HG02840 (cell line): ENCODE measurements at regions not wholly inside any gene's neighbourhood (a gene's known extent, or its start where the extent isn't known, plus 50 kb on each side); places are given as distances from the start of the nearest gene placed in this dataset.
"Not testable (repeated sequence)": the region's sequence is repeated elsewhere in the genome, so short reads cannot be mapped to it uniquely, and the experiment has no call there.

ENCODE experiments used
- ATAC-seq: cut with Tn5 transposase; IDR thresholded peaks from one replicate; pipeline ENCODE4 v1.9.1; 2021; ENCODE audit warnings: mild to moderate bottlenecking, moderate library complexity, moderate number of reproducible peaks; ENCODE audit not compliant: unreplicated experiment, low FRiP score

DNA sequence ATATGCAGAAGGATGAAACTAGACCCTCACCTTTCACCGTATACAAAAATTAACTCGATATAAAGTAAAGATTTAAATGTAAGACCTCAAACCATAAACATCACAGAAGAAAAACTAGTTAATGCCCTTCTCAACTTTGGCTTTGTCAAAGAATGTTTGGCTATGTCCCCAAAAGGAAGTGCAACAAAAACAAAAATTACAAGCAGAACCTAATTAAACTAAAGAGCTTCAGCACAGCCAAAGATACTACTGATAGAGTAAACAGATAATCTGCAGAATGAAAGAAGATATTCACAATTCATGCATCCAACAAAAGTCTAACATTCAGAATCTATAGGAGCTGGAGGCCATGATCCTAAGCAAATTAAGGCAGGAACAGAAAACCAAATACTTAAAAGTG, 824.6 kb upstream of the NEGR1 start:
- ATAC-seq: no peak

GRCh38 chr1:73105755-73106154, 823.4 kb upstream of the NEGR1 start:
- no peak for ATAC-seq

GRCh38 chr1:73104749-73105148, 822.4 kb upstream of the NEGR1 start:
- no peak for ATAC-seq

DNA sequence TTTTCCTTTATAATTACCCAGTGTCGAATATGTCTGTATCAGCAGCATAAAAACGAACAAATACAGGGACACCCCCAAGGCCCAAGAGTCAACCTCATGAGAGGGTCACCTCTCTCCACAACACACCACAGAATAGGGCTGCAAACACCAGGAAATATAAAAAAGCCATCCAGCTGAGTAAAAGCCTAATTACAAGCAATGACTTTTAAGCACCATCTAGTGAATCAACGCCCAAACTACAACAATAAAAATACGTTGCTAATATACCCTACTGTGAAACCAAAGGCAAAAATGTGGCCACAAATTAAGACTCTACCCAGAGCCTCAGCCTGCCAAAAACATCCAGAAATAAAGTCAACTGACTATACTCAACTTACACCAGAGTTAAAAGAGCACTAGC, 817.9 kb upstream of the NEGR1 start:
- ATAC-seq: no peak

DNA sequence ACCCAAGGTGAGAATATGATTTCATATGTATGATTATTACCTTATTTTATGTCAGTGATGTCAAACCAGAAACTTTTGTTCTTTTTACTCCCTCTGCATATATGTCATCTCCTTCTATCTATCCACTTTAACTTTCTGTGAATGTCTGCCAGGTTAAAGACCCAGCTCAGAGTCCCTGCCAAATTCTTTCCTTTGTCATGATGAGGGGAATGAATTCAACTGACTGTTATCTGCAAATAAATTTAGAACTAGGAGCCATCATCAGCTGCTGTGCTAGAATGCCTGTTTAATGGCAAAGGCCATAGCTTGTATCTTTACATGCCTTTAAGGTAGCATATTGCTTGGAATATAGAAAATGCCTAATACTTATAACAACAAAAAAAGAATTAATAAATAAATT, 815.6 kb upstream of the NEGR1 start:
- no peak for ATAC-seq

- no peak for ATAC-seq
Measured at GRCh38 chr1:73096841-73097240, 814.5 kb upstream of the NEGR1 start.

- ATAC-seq: no peak
Measured at GRCh38 chr1:73092383-73092782, 810.0 kb upstream of the NEGR1 start.

DNA sequence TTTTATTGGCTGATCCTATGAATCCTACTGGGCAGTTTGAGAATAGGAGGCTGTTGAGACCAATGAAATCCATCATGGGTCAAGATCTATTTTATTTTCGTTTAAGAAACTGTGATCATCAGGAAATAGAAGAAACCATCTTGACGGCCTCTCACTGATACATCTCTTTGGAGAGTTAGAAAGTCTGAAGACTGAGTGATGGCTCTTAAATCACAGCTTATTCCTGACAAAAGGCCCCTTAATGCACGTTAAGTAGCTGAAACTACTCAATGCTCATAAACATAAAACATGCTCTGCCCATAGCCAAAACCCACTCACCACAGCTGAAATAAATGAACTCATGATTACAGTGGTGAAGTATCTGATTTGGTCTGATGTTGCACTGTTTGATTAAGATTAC, 784.5 kb upstream of the NEGR1 start:
- no peak for ATAC-seq

- no peak for ATAC-seq
Measured at GRCh38 chr1:73065339-73066041, 783.2 kb upstream of the NEGR1 start.

DNA sequence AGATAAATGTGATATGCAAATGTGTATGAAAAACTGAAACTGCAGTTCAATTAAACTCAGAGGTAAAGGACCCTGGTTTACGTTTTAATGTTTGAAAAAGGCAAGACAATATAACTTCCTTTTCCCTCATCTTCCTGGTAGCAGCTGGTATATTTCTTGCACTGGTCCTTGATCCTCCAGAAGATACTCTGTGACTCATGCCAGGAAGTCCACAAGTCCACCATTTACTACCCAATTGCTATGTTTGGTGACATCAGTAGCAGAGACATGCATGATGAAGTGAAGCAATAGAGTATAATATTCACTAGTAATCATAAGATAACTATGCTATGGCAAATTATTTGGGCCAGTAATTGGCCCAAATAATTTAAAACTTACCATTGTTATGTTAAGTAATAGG, 774.5 kb upstream of the NEGR1 start:
- ATAC-seq: no peak

DNA sequence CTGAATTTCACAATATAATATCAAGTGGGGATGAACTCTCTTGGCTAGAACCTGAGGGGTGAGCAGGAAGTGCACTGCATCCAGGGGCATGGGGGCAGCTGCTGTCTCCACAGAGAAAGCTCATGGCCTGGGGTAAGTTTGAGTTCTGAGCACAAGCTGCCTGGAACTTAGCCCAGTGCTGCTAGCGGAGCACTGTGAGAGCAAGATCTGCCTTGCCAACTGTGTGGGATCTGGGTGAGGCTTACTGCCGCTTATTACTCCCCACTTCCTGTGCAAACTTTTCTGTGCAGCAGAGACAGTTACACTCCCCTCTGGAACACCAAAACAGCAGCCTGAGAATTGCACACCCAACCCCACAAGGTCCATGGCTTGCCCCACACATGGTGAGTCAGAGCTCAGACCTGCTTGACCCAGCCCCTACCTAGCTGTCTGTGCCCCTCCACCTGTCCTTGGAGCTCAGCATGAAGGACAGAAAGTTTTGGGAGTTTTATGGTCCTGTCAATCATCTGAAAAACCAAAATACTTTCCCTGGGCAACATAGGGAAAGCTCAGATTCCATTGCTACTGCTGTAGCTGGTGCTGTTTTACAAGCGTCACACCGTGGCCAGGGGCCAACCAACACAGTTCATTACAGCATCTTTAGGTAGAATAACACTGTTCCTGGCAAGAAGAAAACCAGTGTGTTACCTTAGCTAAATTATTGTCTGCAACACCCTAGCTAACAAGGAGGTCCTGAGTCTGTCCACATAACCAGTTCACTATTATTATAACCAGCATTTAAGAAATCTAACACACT, 762.1 kb upstream of the NEGR1 start:
- no peak for ATAC-seq

- ATAC-seq: no peak
Measured at GRCh38 chr1:73042403-73042802, 760.1 kb upstream of the NEGR1 start.

DNA sequence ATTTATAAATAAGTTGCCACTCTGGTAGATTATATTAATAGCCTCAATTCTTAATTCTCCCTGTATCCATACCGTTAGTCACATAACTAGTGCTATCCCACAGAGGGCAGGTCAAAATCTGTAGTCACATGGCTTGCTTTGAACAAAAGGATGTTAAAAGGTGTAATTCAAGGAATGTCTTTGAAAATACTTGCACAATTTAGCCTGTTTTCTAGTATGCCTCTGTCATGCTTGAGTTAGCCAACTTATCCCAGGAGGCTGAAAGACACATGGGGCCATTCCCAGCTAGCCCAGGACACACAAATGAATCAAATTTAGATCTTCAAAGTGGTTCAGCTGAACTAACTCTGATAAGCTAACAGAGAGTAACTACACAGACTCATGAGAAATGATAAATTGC, 758.5 kb upstream of the NEGR1 start:
- no peak for ATAC-seq

DNA sequence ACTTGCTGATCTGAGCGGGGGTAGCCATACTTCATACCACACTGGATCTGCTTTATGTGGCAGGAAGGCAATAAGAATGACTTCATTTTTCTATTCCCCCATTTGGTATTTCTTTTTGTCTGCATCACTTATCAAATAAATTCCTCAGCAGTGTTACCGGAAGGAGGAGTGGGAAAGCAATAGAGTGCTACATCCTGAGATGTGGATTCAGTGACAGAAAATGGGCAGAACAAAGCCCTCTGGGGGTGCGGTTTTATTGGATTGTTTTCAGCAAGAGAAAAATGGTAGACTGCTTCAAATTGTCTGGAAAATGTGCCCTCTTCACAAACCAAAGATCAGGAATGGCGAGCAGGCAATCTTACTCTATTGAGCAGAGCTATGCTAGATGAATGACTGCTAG, 751.9 kb upstream of the NEGR1 start:
- ATAC-seq: no peak

- ATAC-seq: no peak
Measured at GRCh38 chr1:73033640-73034039, 751.3 kb upstream of the NEGR1 start.

DNA sequence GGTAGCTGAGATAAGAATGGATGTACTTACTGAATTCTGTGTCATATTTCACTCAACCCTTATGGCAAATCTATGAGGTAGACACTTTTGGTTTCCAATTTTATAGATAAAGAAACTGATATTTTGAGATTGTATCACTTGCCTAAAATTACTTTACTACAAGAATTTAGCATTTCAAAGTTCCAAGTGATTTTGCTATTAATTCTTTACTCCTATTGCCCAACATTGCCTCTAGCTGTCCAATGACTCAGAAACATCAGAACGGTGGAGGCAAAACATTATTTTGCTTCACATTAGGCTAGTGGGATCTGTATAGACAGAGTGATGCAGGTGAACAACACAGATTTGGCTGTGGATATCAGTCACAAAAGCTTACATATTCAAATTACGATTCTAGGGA, 747.2 kb upstream of the NEGR1 start:
- no peak for ATAC-seq

- no peak for ATAC-seq
Measured at GRCh38 chr1:73026114-73026513, 743.8 kb upstream of the NEGR1 start.

DNA sequence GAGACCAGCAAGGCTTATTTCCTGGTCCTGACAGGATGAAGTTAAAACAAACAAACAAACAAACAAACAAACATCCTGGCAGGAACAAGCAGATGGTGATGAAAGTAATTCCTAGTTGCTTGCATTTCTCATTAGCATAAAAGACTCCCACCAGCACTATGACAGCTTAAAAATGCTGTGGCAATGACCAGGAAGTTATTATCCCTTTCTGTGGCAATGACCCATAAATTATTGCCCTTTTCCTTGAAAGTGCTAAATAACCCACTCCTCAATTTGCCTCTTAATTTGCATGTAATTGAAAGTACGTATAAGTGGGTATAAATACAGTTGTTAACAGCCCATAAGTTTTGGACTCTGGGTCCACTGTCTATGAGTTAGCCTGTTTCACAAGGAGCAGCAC, 727.6 kb upstream of the NEGR1 start:
- no peak for ATAC-seq

DNA sequence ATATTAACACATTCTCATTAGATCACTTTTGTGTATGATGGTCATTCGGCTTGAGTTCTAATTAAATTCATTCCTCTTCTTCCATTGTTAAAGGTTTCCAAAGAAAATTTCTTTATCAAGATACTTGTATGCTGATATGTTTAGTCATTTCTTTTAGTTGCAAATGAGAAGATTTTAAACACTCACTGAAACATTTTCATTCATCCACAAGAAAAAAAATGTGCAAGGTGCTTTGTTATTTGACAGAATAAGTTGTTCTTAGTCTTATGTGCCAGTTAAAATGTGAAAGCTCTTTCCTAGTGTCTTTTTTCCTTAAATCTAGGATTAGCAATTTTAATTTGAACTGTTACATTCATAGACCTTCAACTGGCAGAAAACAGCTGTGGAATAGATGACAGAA, 727.0 kb upstream of the NEGR1 start:
- no peak for ATAC-seq

- ATAC-seq: no peak
Measured at GRCh38 chr1:72997624-72998023, 715.3 kb upstream of the NEGR1 start.

DNA sequence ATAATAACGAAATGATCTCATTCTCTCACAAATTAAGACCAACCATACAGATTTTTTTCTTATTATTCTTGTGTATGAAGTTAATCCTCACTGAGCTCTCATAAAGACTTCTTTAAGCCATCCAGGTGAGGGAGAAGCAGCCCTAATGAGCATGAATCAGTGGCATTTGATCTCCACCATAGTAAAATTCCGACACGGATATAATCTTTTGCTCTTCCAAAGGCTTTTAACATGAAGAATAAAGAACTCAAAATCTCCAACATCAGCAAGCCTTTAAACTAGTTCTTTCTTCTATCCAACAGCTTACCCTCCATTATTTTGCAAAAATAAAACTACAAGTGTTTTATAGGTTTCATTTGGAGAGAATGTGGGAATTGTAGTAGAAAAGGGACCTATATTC, 714.7 kb upstream of the NEGR1 start:
- no peak for ATAC-seq

GRCh38 chr1:72987871-72988270, 705.5 kb upstream of the NEGR1 start:
- not testable (repeated sequence) for ATAC-seq
